Right lobe of liver (tissue), 4 donors: ENCODE measurements at regions not wholly inside any gene's neighbourhood (a gene's known extent, or its start where the extent isn't known, plus 50 kb on each side); places are given as distances from the start of the nearest gene placed in this dataset.

Experiments used
- POLR2A ChIP-seq: fragments of 450-650 bp; IDR thresholded peaks from one replicate; pipeline ENCODE4 v1.6.1; 2017; ENCODE audit warnings: antibody characterized with exemption, mild to moderate bottlenecking
- TF ChIP-seq, protein P1 (sequence below), 4 donors: fragments of 200-600 bp in 3 of 4; fragments of 450-650 bp in 1 of 4; IDR thresholded peaks; one replicate each; pipeline versions ENCODE4 v1.5.1 to v1.8.0; 2016 to 2022; ENCODE audit warnings: antibody characterized with exemption in 4 of 4, mild to moderate bottlenecking in 2 of 4
- donor health status: DM: no; HTN: no; CAD: no.
- donor health status: DM: no; HTN: no; CAD: no.
- donor health status: DM: no; HTN: yes; CAD: no.

DNA sequence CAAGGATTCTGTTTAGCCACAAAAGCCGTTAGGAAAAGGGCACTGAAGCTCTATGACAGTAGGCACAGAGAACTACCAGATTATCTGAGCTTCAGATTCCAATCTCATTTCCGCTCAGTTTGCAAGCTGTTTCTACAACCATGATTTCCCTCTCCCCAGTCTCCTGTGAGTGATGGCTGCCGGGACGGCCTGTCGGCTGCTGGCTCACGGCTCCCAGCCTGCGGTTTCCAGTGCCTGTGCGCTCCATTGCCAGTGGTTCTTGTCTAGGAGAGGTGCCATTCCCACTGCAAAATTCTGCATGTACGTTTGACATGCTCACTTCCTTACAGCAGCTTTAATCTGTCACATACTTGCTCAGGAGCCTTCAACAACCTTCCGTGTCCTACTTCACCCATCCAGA, 429.1 kb upstream of the FRG1 start:
- TF ChIP-seq, protein P1, sequence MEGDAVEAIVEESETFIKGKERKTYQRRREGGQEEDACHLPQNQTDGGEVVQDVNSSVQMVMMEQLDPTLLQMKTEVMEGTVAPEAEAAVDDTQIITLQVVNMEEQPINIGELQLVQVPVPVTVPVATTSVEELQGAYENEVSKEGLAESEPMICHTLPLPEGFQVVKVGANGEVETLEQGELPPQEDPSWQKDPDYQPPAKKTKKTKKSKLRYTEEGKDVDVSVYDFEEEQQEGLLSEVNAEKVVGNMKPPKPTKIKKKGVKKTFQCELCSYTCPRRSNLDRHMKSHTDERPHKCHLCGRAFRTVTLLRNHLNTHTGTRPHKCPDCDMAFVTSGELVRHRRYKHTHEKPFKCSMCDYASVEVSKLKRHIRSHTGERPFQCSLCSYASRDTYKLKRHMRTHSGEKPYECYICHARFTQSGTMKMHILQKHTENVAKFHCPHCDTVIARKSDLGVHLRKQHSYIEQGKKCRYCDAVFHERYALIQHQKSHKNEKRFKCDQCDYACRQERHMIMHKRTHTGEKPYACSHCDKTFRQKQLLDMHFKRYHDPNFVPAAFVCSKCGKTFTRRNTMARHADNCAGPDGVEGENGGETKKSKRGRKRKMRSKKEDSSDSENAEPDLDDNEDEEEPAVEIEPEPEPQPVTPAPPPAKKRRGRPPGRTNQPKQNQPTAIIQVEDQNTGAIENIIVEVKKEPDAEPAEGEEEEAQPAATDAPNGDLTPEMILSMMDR (IDR thresholded peaks at IDR 0.05): no peak
- no peak for TF ChIP-seq POLR2A
